ENCODE measurements at regions not wholly inside any gene's neighbourhood (a gene's known extent, or its start where the extent isn't known, plus 50 kb on each side); places are given as distances from the start of the nearest gene placed in this dataset.
A peak's percentile ranks its signal among the peaks of the same experiment; 100 is the strongest.
"Not testable (repeated sequence)": the region's sequence is repeated elsewhere in the genome, so short reads cannot be mapped to it uniquely, and the experiment has no call there.

GRCh38 chr7:131027287-131027773 is 293.3 kb upstream of the KLF14 start:
- peak; percentile 80 for DNase-seq

GRCh38 chr7:131028295-131028694 is 294.3 kb upstream of the KLF14 start:
- no peak for DNase-seq

GRCh38 chr7:131029002-131029401 is 295.0 kb upstream of the KLF14 start:
- DNase-seq: no peak

GRCh38 chr7:131031099-131031868 is 296.4 kb upstream of the MKLN1 start:
- DNase-seq: no peak

- DNase-seq: no peak
Observed at GRCh38 chr7:131032786-131033185, 294.9 kb upstream of the MKLN1 start.

- no peak for DNase-seq
Observed at GRCh38 chr7:131034166-131034881, 293.4 kb upstream of the MKLN1 start.

GRCh38 chr7:131035088-131035770 is 292.4 kb upstream of the MKLN1 start:
- no peak for DNase-seq

- no peak for DNase-seq
Observed at GRCh38 chr7:131038153-131038552, 289.5 kb upstream of the MKLN1 start.

- peak; percentile 40 for DNase-seq
Observed at GRCh38 chr7:131039355-131039762, 288.3 kb upstream of the MKLN1 start.

GRCh38 chr7:131039836-131040235 is 287.8 kb upstream of the MKLN1 start:
- no peak for DNase-seq

GRCh38 chr7:131040467-131040932 is 287.2 kb upstream of the MKLN1 start:
- peak; percentile 69 for DNase-seq

GRCh38 chr7:131041012-131041695 is 286.5 kb upstream of the MKLN1 start:
- not testable (repeated sequence) for DNase-seq

- DNase-seq: no peak
Observed at GRCh38 chr7:131042269-131043160, 285.2 kb upstream of the MKLN1 start.

- no peak for DNase-seq
Observed at GRCh38 chr7:131045526-131045925, 282.1 kb upstream of the MKLN1 start.

GRCh38 chr7:131046246-131046645 is 281.4 kb upstream of the MKLN1 start:
- DNase-seq: no peak

GRCh38 chr7:131047651-131048304 is 279.9 kb upstream of the MKLN1 start:
- no peak for DNase-seq

- DNase-seq: no peak
Observed at GRCh38 chr7:131051304-131051703, 276.4 kb upstream of the MKLN1 start.

- DNase-seq: no peak
Observed at GRCh38 chr7:131052285-131052904, 275.3 kb upstream of the MKLN1 start.

GRCh38 chr7:131056007-131056406 is 271.7 kb upstream of the MKLN1 start:
- DNase-seq: no peak

GRCh38 chr7:131057015-131057793 is 270.5 kb upstream of the MKLN1 start:
- peak; percentile 88 for DNase-seq

Data from fibroblast of skin of right biceps (primary cell).